OCI-LY1 (cell line): ENCODE measurements at regions not wholly inside any gene's neighbourhood (a gene's known extent, or its start where the extent isn't known, plus 50 kb on each side); places are given as distances from the start of the nearest gene placed in this dataset.

Source experiments
- H2AFZ ChIP-seq: fragments of 200-600 bp; sonication (generic), shearing (Covaris generic); 2 replicates; pipeline ENCODE4 v1.6.0; 2014; ENCODE audit warnings: antibody characterized with exemption, mild to moderate bottlenecking, low read length
- H3F3A ChIP-seq: fragments of 200-600 bp; sonication (generic), shearing (Covaris generic); 2 replicates; pipeline ENCODE4 v1.6.0; 2014; ENCODE audit warnings: mild to moderate bottlenecking, antibody characterized with exemption, low read length, moderate library complexity; ENCODE audit not compliant: insufficient read depth
- H3K27ac ChIP-seq: fragments of 200-600 bp; sonication (generic); 2 replicates; pipeline ENCODE4 v1.5.1; 2014; ENCODE audit warnings: low read length, mixed run types, mild to moderate bottlenecking, low read depth; ENCODE audit not compliant: poor library complexity, severe bottlenecking
- H3K27me3 ChIP-seq: fragments of 200-600 bp; sonication (generic); 2 replicates; pipeline ENCODE4 v1.6.0; 2014; ENCODE audit warnings: antibody characterized with exemption, mild to moderate bottlenecking, low read length, moderate library complexity; ENCODE audit not compliant: insufficient read depth
- H3K36me3 ChIP-seq: fragments of 200-600 bp; sonication (generic); 2 replicates; pipeline ENCODE4 v1.6.1; 2014; ENCODE audit warnings: mild to moderate bottlenecking, antibody characterized with exemption, low read length, moderate library complexity, mixed read lengths; ENCODE audit not compliant: insufficient read depth
- H3K4me1 ChIP-seq: fragments of 200-600 bp; sonication (generic); 2 replicates; pipeline ENCODE4 v1.5.1; 2014; ENCODE audit warnings: mild to moderate bottlenecking, low read length, moderate library complexity; ENCODE audit not compliant: insufficient read depth, severe bottlenecking
- H3K4me2 ChIP-seq: fragments of 200-600 bp; sonication (generic), shearing (Covaris generic); 2 replicates; pipeline ENCODE4 v1.6.1; 2014; ENCODE audit warnings: low read length
- H3K4me3 ChIP-seq: fragments of 200-600 bp; sonication (generic); 2 replicates; pipeline ENCODE4 v1.5.1; 2014; ENCODE audit warnings: low read length, low read depth, mild to moderate bottlenecking, mixed read lengths; ENCODE audit not compliant: poor library complexity, severe bottlenecking
- H3K79me2 ChIP-seq: fragments of 200-600 bp; shearing (Covaris generic); 2 replicates; pipeline ENCODE4 v1.6.1; 2016; ENCODE audit warnings: mixed run types, low read length, mixed read lengths; ENCODE audit not compliant: insufficient read depth
- H3K9ac ChIP-seq: fragments of 200-600 bp; sonication (generic), shearing (Covaris generic); 2 replicates; pipeline ENCODE4 v1.6.1; 2014; ENCODE audit warnings: mild to moderate bottlenecking, low read length, mixed read lengths
- H3K9me2 ChIP-seq: fragments of 200-600 bp; sonication (generic), shearing (Covaris generic); 2 replicates; pipeline ENCODE4 v1.6.1; 2014; ENCODE audit warnings: low read depth, mild to moderate bottlenecking, low read length, mixed read lengths
- H3K9me3 ChIP-seq: fragments of 200-600 bp; shearing (Covaris generic); 2 replicates; pipeline ENCODE4 v1.6.1; 2014; ENCODE audit warnings: low read length, mixed read lengths
- H4K20me1 ChIP-seq: fragments of 200-600 bp; sonication (generic), shearing (Covaris generic); 2 replicates; pipeline ENCODE4 v1.6.0; 2016; ENCODE audit warnings: mild to moderate bottlenecking, low read length; ENCODE audit not compliant: insufficient read depth
- CTCF ChIP-seq: fragments of 200-600 bp; sonication (generic), shearing (Covaris generic); IDR thresholded peaks from 2 replicates; pipeline ENCODE4 v1.5.1; 2017; ENCODE audit warnings: mild to moderate bottlenecking, antibody characterized with exemption, low read length, moderate library complexity, mixed read lengths
- EZH2 ChIP-seq: fragments of 200-600 bp; sonication (generic), shearing (Covaris generic); IDR thresholded peaks from 2 replicates; pipeline ENCODE4 v1.8.0; 2017; ENCODE audit warnings: borderline replicate concordance, mixed run types, mild to moderate bottlenecking, antibody characterized with exemption, low read length, moderate library complexity, mixed read lengths

- TF ChIP-seq EZH2 (no peak), CTCF (peak; percentile 46; the same call in 1 of the 2 replicates)
- Histone ChIP-seq H3K36me3 (no peaks in the 10 kb centered on the region), H3K27me3 (no peaks in the 10 kb centered on the region), H3K27ac (no peak overlapping the region), H3K9me2 (no peaks in the 10 kb centered on the region), H2AFZ (no peak overlapping the region), H3K4me2 (no peak overlapping the region), H3F3A (no peaks in the 10 kb centered on the region), H3K4me1 (no peaks in the 10 kb centered on the region), H3K9ac (no peak overlapping the region), H3K79me2 (no peaks in the 10 kb centered on the region), H3K9me3 (no peaks in the 10 kb centered on the region), H3K4me3 (no peak overlapping the region), H4K20me1 (no peaks in the 10 kb centered on the region)
Measured at GRCh38 chr16:61014869-61015268, 1021.4 kb downstream of the CDH8 start.

GRCh38 chr16:61007694-61008093 is 1028.5 kb downstream of the CDH8 start:
- no peaks in the 10 kb centered on the region for H3K9me2 ChIP-seq
- H3K27me3 ChIP-seq = no peaks in the 10 kb centered on the region
- no peaks in the 10 kb centered on the region for H3K4me1 ChIP-seq
- no peak overlapping the region for H3K9ac ChIP-seq
- H4K20me1 ChIP-seq = no peaks in the 10 kb centered on the region
- H3K79me2 ChIP-seq = no peaks in the 10 kb centered on the region
- no peak overlapping the region for H3K27ac ChIP-seq
- H3K4me3 ChIP-seq = no peak overlapping the region
- no peak overlapping the region for H3K4me2 ChIP-seq
- no peaks in the 10 kb centered on the region for H3F3A ChIP-seq
- H2AFZ ChIP-seq = no peak overlapping the region
- H3K9me3 ChIP-seq = no peaks in the 10 kb centered on the region
- H3K36me3 ChIP-seq = no peaks in the 10 kb centered on the region
- no peak for TF ChIP-seq CTCF
- TF ChIP-seq EZH2 = no peak

- no peak overlapping the region for H3K4me2 ChIP-seq
- TF ChIP-seq CTCF = no peak
- no peak for TF ChIP-seq EZH2
Measured at GRCh38 chr16:61005952-61006351, 1030.3 kb downstream of the CDH8 start.

More at GRCh38 chr16:61005952-61006351, 1030.3 kb downstream of the CDH8 start:
- H3K79me2 ChIP-seq = no peaks in the 10 kb centered on the region
- no peak overlapping the region for H3K4me3 ChIP-seq
- no peaks in the 10 kb centered on the region for H3K36me3 ChIP-seq
- H3K9me3 ChIP-seq = no peaks in the 10 kb centered on the region
- H4K20me1 ChIP-seq = no peaks in the 10 kb centered on the region
- H3K4me1 ChIP-seq = no peaks in the 10 kb centered on the region
- no peaks in the 10 kb centered on the region for H3K9me2 ChIP-seq
- no peak overlapping the region for H2AFZ ChIP-seq
- no peaks in the 10 kb centered on the region for H3F3A ChIP-seq
- H3K9ac ChIP-seq = no peak overlapping the region
- no peak overlapping the region for H3K27ac ChIP-seq
- H3K27me3 ChIP-seq = no peaks in the 10 kb centered on the region
